GM19397 (cell line): ENCODE measurements at regions not wholly inside any gene's neighbourhood (a gene's known extent, or its start where the extent isn't known, plus 50 kb on each side); places are given as distances from the start of the nearest gene placed in this dataset.
"Not testable (repeated sequence)": the region's sequence is repeated elsewhere in the genome, so short reads cannot be mapped to it uniquely, and the experiment has no call there.

Source experiments
- ATAC-seq: cut with Tn5 transposase; IDR thresholded peaks from one replicate; pipeline ENCODE4 v1.9.1; 2021; ENCODE audit warnings: mild to moderate bottlenecking, moderate library complexity; ENCODE audit not compliant: unreplicated experiment

- no peak for ATAC-seq
Measured at GRCh38 chr13:81041761-81042160, 700.8 kb upstream of the SPRY2 start.

DNA sequence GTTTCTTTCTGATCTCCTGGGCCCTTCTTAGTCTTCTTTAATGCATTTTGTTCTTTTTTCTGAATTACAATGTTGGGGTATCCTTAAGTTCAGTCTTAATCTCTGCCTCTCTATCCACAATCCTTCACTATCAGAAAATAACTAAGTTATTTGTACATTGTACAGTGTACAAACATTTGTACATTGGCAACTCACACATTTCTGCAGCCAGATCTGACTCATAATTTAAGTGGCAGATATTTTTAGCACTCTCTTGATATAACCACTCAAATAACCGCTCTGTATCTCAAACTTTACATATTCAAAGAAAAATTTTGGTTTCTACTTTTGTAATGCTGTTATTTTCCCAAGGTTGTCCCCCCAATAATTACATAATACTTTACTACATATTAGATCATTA is 691.1 kb upstream of the SPRY2 start:
- no peak for ATAC-seq

DNA sequence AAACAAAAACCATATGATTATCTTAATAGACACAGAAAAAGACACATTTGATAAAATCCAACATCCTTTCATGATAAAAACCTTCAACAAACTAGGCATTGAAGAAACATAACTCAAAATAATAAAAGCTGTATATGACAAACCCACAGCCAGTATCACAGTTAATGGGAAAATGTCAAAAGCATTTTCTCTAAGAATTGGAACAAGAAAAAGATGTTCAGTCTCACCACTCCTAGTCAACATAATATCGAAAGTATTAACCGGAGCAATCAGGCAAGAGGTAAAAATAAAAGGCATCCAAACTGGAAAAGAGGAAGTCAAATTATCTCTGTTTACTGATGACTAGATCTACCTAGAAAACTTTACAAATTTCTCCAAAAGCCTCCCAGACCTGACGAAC is 684.2 kb upstream of the SPRY2 start:
- ATAC-seq: no peak

GRCh38 chr13:81021284-81021840 is 680.4 kb upstream of the SPRY2 start:
- ATAC-seq: no peak

- ATAC-seq: no peak
Measured at GRCh38 chr13:81020010-81020409, 679.1 kb upstream of the SPRY2 start.

GRCh38 chr13:81018936-81019335 is 678.0 kb upstream of the SPRY2 start:
- no peak for ATAC-seq

GRCh38 chr13:81017513-81018152 is 676.7 kb upstream of the SPRY2 start:
- ATAC-seq: no peak

DNA sequence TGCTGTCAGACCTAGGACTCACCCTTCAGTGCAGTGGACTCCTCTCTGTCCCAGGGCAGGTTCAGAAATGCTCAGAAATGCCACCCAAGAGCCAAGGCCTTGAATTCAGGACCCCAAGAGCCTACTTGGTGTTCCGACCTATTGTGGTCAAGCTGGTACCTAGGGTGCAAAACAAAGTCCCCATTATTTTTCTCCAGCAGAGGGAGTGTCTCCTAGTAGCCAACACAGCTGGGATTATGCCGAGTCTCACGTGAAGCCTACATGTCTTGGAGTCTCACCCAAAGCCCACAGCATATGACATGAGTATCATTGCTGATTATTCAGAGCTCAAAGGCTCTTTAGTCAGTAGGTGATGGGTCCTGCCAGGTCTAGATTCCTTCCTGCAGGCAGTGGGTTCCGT is 671.1 kb upstream of the SPRY2 start:
- ATAC-seq: no peak

GRCh38 chr13:81001828-81002385 is 661.0 kb upstream of the SPRY2 start:
- ATAC-seq: no peak

DNA sequence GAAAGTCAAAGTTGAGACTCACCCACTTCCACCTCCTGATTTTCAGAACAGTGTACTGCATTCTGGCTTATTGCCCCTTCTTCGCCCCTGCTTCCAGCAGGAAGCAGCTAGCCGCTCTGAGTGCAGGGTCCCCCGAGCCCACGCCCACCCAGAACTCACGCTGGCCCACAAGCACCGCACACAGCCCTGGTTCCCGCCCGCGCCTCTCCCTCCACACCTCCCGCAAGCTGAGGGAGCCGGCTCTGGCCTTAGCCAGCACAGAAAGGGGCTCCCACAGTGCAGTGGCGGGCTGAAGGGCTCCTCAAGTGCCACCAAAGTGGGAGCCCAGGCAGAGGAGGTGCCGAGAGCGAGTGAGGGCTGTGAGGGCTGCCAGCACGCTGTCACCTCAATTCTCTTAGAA is 657.7 kb upstream of the SPRY2 start:
- not testable (repeated sequence) for ATAC-seq

GRCh38 chr13:80989747-80990146 is 648.8 kb upstream of the SPRY2 start:
- no peak for ATAC-seq

- ATAC-seq: no peak
Measured at GRCh38 chr13:80989241-80989640, 648.3 kb upstream of the SPRY2 start.

- no peak for ATAC-seq
Measured at GRCh38 chr13:80988391-80989151, 647.6 kb upstream of the SPRY2 start.

GRCh38 chr13:80979035-80979641 is 638.2 kb upstream of the SPRY2 start:
- ATAC-seq: peak; percentile 96

GRCh38 chr13:80977168-80977567 is 636.2 kb upstream of the SPRY2 start:
- no peak for ATAC-seq

GRCh38 chr13:80975903-80976302 is 635.0 kb upstream of the SPRY2 start:
- ATAC-seq: no peak

GRCh38 chr13:80973721-80974120 is 632.8 kb upstream of the SPRY2 start:
- ATAC-seq: no peak

- ATAC-seq: no peak
Measured at GRCh38 chr13:80972857-80973478, 632.0 kb upstream of the SPRY2 start.

GRCh38 chr13:80965097-80965496 is 624.2 kb upstream of the SPRY2 start:
- no peak for ATAC-seq

DNA sequence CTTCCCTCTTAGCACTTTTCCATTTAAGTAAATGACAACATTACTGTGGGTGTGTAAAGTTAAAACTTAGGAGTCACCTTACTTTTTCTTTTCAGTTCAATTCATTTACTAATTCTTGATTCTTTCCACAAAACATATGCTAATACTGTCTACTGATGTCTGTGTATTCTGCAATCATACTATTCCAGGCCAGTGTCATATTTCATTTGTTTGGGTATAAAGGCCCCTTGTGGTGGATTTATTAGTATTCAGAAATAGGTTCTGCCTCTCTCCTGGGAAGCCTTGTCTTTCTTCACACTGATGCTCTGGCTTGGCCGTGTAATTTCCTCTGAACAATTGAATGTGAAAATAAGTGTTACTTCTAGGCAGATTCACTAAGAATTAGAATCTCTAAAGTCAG is 621.9 kb upstream of the SPRY2 start:
- ATAC-seq: no peak

DNA sequence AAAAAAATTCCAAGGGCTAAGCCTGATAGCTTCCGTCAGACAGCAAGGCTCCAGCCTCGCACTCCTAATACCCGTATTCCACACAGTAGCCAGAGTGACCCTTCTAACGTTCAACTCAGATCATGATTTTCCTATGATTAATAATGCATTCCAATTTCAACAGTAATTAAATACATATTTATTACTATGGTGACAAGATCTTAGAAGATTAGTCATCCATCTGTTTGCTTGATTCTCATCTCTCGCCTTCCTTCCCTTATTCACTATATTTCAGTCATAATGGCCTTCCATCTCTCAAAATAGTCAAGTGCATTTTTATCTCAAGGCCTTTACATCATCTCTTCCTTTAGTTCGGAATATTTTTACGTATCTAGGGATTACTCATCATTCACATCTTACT is 621.2 kb upstream of the SPRY2 start:
- ATAC-seq: no peak
